ENCODE measurements at regions not wholly inside any gene's neighbourhood (a gene's known extent, or its start where the extent isn't known, plus 50 kb on each side); places are given as distances from the start of the nearest gene placed in this dataset.

- no peaks in the 10 kb centered on the region for H4K20me1 ChIP-seq (replicated peaks; ENCODE audit: insufficient read depth)
Observed at GRCh38 chr15:81907521-81907920, 138.3 kb downstream of the MEX3B start.

More at GRCh38 chr15:81907521-81907920, 138.3 kb downstream of the MEX3B start:
- DNase-seq (ENCODE audit: low spot score) (no peak), ATAC-seq (no peak)
- Histone ChIP-seq H3K4me3 (no peak overlapping the region), H3K27ac (ENCODE audit: low read depth) (no peak overlapping the region), H3F3A (replicated peaks; ENCODE audit: low read depth) (no peaks in the 10 kb centered on the region), H3K9me2 (ENCODE audit: insufficient read depth) (no peaks in the 10 kb centered on the region; the same call in 1 of the 2 replicates), H3K27me3 (ENCODE audit: insufficient read depth) (no peaks in the 10 kb centered on the region), H3K79me2 (replicated peaks; ENCODE audit: insufficient read depth) (no peaks in the 10 kb centered on the region), H3K4me2 (no peak overlapping the region), H3K36me3 (ENCODE audit: insufficient read depth) (no peaks in the 10 kb centered on the region), H3K4me1 (ENCODE audit: insufficient read depth) (peaks cover 22% of the 10 kb centered on the region), H2AFZ (no peak overlapping the region)
- H3K36me3 Mint-ChIP-seq (ENCODE audit: low read depth) = no peaks in the 10 kb centered on the region
- no peak overlapping the region for H3K4me3 Mint-ChIP-seq
- peaks cover 13% of the 10 kb centered on the region; the same call in 2 of the 3 replicates for H3K4me1 Mint-ChIP-seq
- TF ChIP-seq ZNF331 (CRISPR knock-in tag; IDR thresholded peaks at IDR 0.05; ENCODE audit: low read depth) (no peak), EZH2 (IDR thresholded peaks at IDR 0.05; ENCODE audit: low read depth, unreplicated experiment) (no peak), POLR2AphosphoS5 (IDR thresholded peaks at IDR 0.05; ENCODE audit: low read depth) (no peak), CTCF (conservative IDR thresholded peaks at IDR 0.05; ENCODE audit: low read depth in 2 of 2) (no peak), REST (IDR thresholded peaks at IDR 0.05; ENCODE audit: unreplicated experiment) (no peak), CREB1 (CRISPR knock-in tag; IDR thresholded peaks at IDR 0.05; ENCODE audit: low read depth) (no peak), ETS1 (IDR thresholded peaks at IDR 0.05) (no peak), STAT1 (IDR thresholded peaks at IDR 0.05; ENCODE audit: unreplicated experiment) (no peak), EZH2phosphoT487 (IDR thresholded peaks at IDR 0.05; ENCODE audit: unreplicated experiment) (no peak), JUNB (IDR thresholded peaks at IDR 0.05; ENCODE audit: unreplicated experiment) (no peak), NANOG (IDR thresholded peaks at IDR 0.05; ENCODE audit: borderline replicate concordance) (no peak), ZNF462 (CRISPR knock-in tag; IDR thresholded peaks at IDR 0.05) (no peak), ZNF114 (CRISPR knock-in tag; IDR thresholded peaks at IDR 0.05) (no peak)
- no peak overlapping the region for H3K27ac Mint-ChIP-seq
- H3K9me3 Mint-ChIP-seq = no peaks in the 10 kb centered on the region
- H3K27me3 Mint-ChIP-seq (ENCODE audit: insufficient read depth, low read depth, poor library complexity) = peaks cover 2% of the 10 kb centered on the region

Measured in GM23338 (cell line).